CD14-positive monocyte (primary cell): ENCODE measurements at regions not wholly inside any gene's neighbourhood (a gene's known extent, or its start where the extent isn't known, plus 50 kb on each side); places are given as distances from the start of the nearest gene placed in this dataset.

Experiments used
- DNase-seq, 3 donors: peaks; one replicate each; pipeline ENCODE4 v3.0.0-alpha.2; 2011 to 2022
- H2AFZ ChIP-seq: 2 replicates; pipeline ENCODE4 v1.6.0; 2012; ENCODE audit warnings: mild to moderate bottlenecking, low read depth, low read length, inconsistent platforms; ENCODE audit not compliant: insufficient read depth, poor library complexity, severe bottlenecking
- H3K27ac ChIP-seq, 2 donors: 1 replicate in 1 of 2; 2 replicates in 1 of 2; pipeline ENCODE4 v1.5.1; 2012 to 2013; ENCODE audit warnings: low read length in 2 of 2, control low read depth in 1 of 2, inconsistent platforms in 1 of 2, low read depth in 1 of 2, mild to moderate bottlenecking in 1 of 2
- H3K27me3 ChIP-seq, 2 donors: one replicate each; pipeline versions ENCODE4 v1.6.0 to v1.6.1; 2011 to 2013; ENCODE audit warnings: low read length in 2 of 2; ENCODE audit not compliant: control insufficient read depth in 2 of 2, insufficient read depth in 2 of 2
- H3K36me3 ChIP-seq, 2 donors: replicated peaks in 1 of 2; 1 replicate in 1 of 2; 2 replicates in 1 of 2; pipeline versions ENCODE4 v1.5.1 to v1.6.1; 2012 to 2013; ENCODE audit warnings: low read length in 2 of 2, control low read depth in 1 of 2, inconsistent platforms in 1 of 2, mild to moderate bottlenecking in 1 of 2; ENCODE audit not compliant: insufficient read depth in 2 of 2, control insufficient read depth in 1 of 2
- H3K4me1 ChIP-seq, 2 donors: 1 replicate in 1 of 2; 2 replicates in 1 of 2; pipeline versions ENCODE4 v1.5.1 to v1.6.1; 2012 to 2013; ENCODE audit warnings: low read length in 2 of 2, control low read depth in 1 of 2, inconsistent platforms in 1 of 2, mild to moderate bottlenecking in 1 of 2, moderate library complexity in 1 of 2; ENCODE audit not compliant: insufficient read depth in 2 of 2, control insufficient read depth in 1 of 2
- H3K4me2 ChIP-seq: replicated peaks from 2 replicates; pipeline ENCODE3; 2012; ENCODE audit warnings: low read length, moderate library complexity, mild to moderate bottlenecking; ENCODE audit not compliant: poor library complexity, severe bottlenecking; ENCODE audit errors: extremely low read depth
- H3K4me3 ChIP-seq, 3 experiments: fragments of 200-600 bp in 1 of 3; sonication (generic) in 1 of 3; replicated peaks in 1 of 3; 1 replicate in 2 of 3; 2 replicates in 1 of 3; pipeline ENCODE4 v1.5.1; 2011 to 2013; ENCODE audit warnings: low read length in 3 of 3, mild to moderate bottlenecking in 3 of 3, control low read depth in 2 of 3, low read depth in 2 of 3, inconsistent platforms in 1 of 3, moderate library complexity in 1 of 3
- H3K79me2 ChIP-seq: 2 replicates; pipeline ENCODE4 v1.6.0; 2012; ENCODE audit warnings: mild to moderate bottlenecking, control low read depth, inconsistent platforms, low read length, moderate library complexity; ENCODE audit not compliant: insufficient read depth
- H3K9ac ChIP-seq: 2 replicates; pipeline ENCODE4 v1.6.0; 2017; ENCODE audit warnings: low read length, mild to moderate bottlenecking; ENCODE audit not compliant: insufficient read depth, poor library complexity, severe bottlenecking
- H3K9me3 ChIP-seq, 2 donors: replicated peaks in 1 of 2; 1 replicate in 1 of 2; 2 replicates in 1 of 2; pipeline versions ENCODE4 v1.5.1 to v1.6.1; 2012 to 2013; ENCODE audit warnings: low read length in 2 of 2, control low read depth in 1 of 2; ENCODE audit not compliant: control insufficient read depth in 1 of 2, insufficient read depth in 1 of 2
- H4K20me1 ChIP-seq: 2 replicates; pipeline ENCODE4 v1.6.0; 2012; ENCODE audit warnings: mild to moderate bottlenecking, low read length, control low read depth, moderate library complexity; ENCODE audit not compliant: insufficient read depth
- H3K27ac Mint-ChIP-seq, 7 donors: one replicate each; pipeline ENCODE4 v1.8.0; 2020; ENCODE audit warnings: mild to moderate bottlenecking in 7 of 7, mixed read lengths in 7 of 7, moderate library complexity in 6 of 7, inconsistent platforms in 2 of 7
- H3K27me3 Mint-ChIP-seq, 3 donors: one replicate each; pipeline ENCODE4 v1.8.0; 2021 to 2022; ENCODE audit warnings: low read depth in 3 of 3, mild to moderate bottlenecking in 3 of 3, mixed read lengths in 3 of 3, moderate library complexity in 3 of 3, inconsistent platforms in 1 of 3
- H3K36me3 Mint-ChIP-seq, 2 donors: one replicate each; pipeline ENCODE4 v1.8.0; 2020; ENCODE audit warnings: mixed read lengths in 2 of 2, inconsistent platforms in 1 of 2, mild to moderate bottlenecking in 1 of 2
- H3K4me1 Mint-ChIP-seq: one replicate; pipeline ENCODE4 v1.8.0; 2020; ENCODE audit warnings: mild to moderate bottlenecking, mixed read lengths
- H3K4me3 Mint-ChIP-seq, 2 donors: one replicate each; pipeline ENCODE4 v1.8.0; 2020; ENCODE audit warnings: mild to moderate bottlenecking in 2 of 2, mixed read lengths in 2 of 2, moderate library complexity in 1 of 2
- H3K9me3 Mint-ChIP-seq, 7 donors: one replicate each; pipeline ENCODE4 v1.8.0; 2020 to 2022; ENCODE audit warnings: mixed read lengths in 7 of 7, mild to moderate bottlenecking in 6 of 7, moderate library complexity in 6 of 7, inconsistent platforms in 2 of 7
- WGBS: methylation state at CpG from one replicate; pipeline ENCODE4 v1.1.5; 2013; ENCODE audit warnings: missing lambda C conversion rate; ENCODE audit not compliant: insufficient coverage; 5-methylcytosine and 5-hydroxymethylcytosine counted together
- intact Hi-C, 2 donors: fragments of 100-400 bp; cut with micrococcal nuclease; formaldehyde crosslinking; loops; one replicate each; pipeline versions ENCODE4 v1.15.0 to v1.15.1; 2023
- TF ChIP-seq, protein P1 (sequence below): fragments of 200-600 bp; IDR thresholded peaks from one replicate; pipeline ENCODE4 v1.8.0; 2022; ENCODE audit warnings: antibody characterized with exemption, mild to moderate bottlenecking

DNA sequence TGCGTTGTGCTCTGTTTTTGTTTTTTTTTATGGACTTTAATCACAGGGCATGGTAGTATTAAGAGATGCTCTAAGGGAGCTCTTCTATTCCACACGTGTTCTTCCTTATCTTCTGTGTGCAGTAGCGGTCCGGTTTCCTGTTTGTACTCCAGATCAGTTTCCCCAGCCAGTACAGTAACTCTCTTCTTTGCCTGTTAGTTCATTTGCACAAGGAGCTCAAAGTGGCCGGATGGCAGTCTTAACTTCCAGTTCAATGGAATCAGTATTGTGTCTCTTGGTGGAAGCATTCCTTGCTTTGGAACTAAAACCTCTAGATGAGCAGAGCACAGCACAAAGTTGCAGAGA, 122.0 kb downstream of the KLF13 start:
- peak overlapping the region in 1 of 2 donors; percentile 68 for H3K27ac ChIP-seq
- Mint-ChIP-seq H3K36me3 (no peaks in the 10 kb centered on the region), H3K27ac (peak overlapping the region in 6 of 7 donors; percentile 61 to 92 (median 72)), H3K4me3 (no peak overlapping the region), H3K4me1 (peaks cover 33% of the 10 kb centered on the region), H3K27me3 (peaks cover 0 to 1% (median 0%) of the 10 kb centered on the region in 3 donors), H3K9me3 (peaks cover 0 to 7% (median 3%) of the 10 kb centered on the region in 7 donors)
- no peak for DNase-seq
- no peaks in the 10 kb centered on the region for H3K27me3 ChIP-seq
- intact Hi-C loops, result no loop called here
- H3K4me1 ChIP-seq, result peaks cover 26 to 29% of the 10 kb centered on the region in 2 donors
- WGBS, result 0% methylated on average over 3 of the region's 5 CpGs
- H3K4me3 ChIP-seq, result no peak overlapping the region
- no peaks in the 10 kb centered on the region for H3K79me2 ChIP-seq
- H2AFZ ChIP-seq, result no peak overlapping the region
- H4K20me1 ChIP-seq, result no peaks in the 10 kb centered on the region
- TF ChIP-seq, protein P1, sequence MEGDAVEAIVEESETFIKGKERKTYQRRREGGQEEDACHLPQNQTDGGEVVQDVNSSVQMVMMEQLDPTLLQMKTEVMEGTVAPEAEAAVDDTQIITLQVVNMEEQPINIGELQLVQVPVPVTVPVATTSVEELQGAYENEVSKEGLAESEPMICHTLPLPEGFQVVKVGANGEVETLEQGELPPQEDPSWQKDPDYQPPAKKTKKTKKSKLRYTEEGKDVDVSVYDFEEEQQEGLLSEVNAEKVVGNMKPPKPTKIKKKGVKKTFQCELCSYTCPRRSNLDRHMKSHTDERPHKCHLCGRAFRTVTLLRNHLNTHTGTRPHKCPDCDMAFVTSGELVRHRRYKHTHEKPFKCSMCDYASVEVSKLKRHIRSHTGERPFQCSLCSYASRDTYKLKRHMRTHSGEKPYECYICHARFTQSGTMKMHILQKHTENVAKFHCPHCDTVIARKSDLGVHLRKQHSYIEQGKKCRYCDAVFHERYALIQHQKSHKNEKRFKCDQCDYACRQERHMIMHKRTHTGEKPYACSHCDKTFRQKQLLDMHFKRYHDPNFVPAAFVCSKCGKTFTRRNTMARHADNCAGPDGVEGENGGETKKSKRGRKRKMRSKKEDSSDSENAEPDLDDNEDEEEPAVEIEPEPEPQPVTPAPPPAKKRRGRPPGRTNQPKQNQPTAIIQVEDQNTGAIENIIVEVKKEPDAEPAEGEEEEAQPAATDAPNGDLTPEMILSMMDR, result no peak
- H3K4me2 ChIP-seq, result peak overlapping the region; percentile 14
- no peaks in the 10 kb centered on the region for H3K9me3 ChIP-seq
- no peak overlapping the region for H3K9ac ChIP-seq
- H3K36me3 ChIP-seq, result no peaks in the 10 kb centered on the region

DNA sequence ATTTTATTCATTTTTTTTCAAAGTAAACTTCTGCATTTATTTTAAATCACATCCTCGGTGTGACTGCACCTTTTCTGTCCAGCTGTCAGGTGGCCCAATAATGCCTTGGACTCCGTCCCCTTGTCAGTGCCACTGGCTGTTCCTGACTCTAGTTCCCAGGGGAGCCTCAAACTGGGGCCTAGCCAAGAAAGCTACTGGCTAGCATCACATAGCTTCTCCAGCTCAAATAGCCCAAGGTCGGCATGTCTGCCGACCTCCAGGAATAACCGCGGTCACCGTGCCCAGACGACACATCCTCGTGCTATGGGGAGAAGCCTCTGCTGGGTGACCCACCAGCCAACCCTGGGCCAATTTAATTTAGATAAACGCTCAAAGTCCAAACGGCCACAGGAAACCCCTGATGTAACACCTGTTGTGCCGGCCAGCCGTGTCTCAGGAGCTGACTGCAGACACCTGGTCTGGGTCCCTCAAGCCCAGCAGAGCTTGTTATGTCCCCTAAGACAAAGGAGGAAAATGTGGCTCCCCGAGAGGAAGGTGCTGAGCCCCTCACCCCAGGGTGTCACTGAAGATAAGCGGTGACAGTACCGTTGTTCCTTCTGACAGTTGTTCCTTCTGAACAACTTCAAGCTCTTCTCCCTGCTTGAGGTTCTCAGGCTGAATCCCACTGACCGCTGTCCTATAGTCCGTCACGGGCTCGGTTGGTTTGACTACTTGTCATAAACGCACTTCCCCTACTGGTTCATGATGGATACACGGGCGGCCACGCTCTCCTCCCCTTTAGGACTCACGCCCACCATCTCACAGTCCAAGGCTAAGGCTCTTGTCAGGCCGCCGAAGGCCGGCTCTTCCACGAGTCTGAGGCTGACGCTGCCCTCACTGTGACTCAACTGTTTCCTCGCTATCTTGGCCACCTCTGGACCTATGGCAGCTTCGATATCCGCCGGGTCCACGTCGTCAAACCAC, 126.2 kb downstream of the KLF13 start:
- H3K9ac ChIP-seq, result no peak overlapping the region
- H3K4me3 ChIP-seq, result no peak overlapping the region
- DNase-seq, result no peak
- Mint-ChIP-seq H3K36me3 (no peaks in the 10 kb centered on the region), H3K27ac (peak overlapping the region in 1 of 7 donors; percentile 75), H3K9me3 (peaks cover 3 to 8% (median 6%) of the 10 kb centered on the region in 7 donors), H3K4me1 (peaks cover 21% of the 10 kb centered on the region), H3K4me3 (no peak overlapping the region), H3K27me3 (peaks cover 0 to 2% (median 0%) of the 10 kb centered on the region in 3 donors)
- no peaks in the 10 kb centered on the region for H3K79me2 ChIP-seq
- H2AFZ ChIP-seq, result no peak overlapping the region
- 96% methylated on average over 23 of the region's 36 CpGs for WGBS
- H4K20me1 ChIP-seq, result no peaks in the 10 kb centered on the region
- H3K27ac ChIP-seq, result no peak overlapping the region
- no peaks in the 10 kb centered on the region for H3K9me3 ChIP-seq
- H3K27me3 ChIP-seq, result no peaks in the 10 kb centered on the region
- H3K4me1 ChIP-seq, result peaks cover 12 to 17% of the 10 kb centered on the region in 2 donors
- H3K4me2 ChIP-seq, result no peak overlapping the region
- TF ChIP-seq, protein P1, result no peak
- intact Hi-C loops, result loop anchor here in 1 of 2 donors (5.0 kb wide), 1 partner anchor 34 kb away; no protein-coding TSS in a partner anchor
- no peaks in the 10 kb centered on the region for H3K36me3 ChIP-seq
